GM12878 (cell line): ENCODE measurements at regions not wholly inside any gene's neighbourhood (a gene's known extent, or its start where the extent isn't known, plus 50 kb on each side); places are given as distances from the start of the nearest gene placed in this dataset.

ENCODE experiments used
- CHD1 ChIP-seq: IDR thresholded peaks from 2 replicates; pipeline ENCODE4 v1.6.1; 2012; ENCODE audit warnings: low read depth, low read length, improper control_type of control experiment
- ELK1 ChIP-seq: IDR thresholded peaks from 2 replicates; pipeline ENCODE4 v1.6.1; 2012; ENCODE audit warnings: low read depth, low read length, improper control_type of control experiment
- NRF1 ChIP-seq: conservative IDR thresholded peaks from 2 replicates; pipeline ENCODE4 v1.6.1; 2011; ENCODE audit warnings: mild to moderate bottlenecking, low read depth, low read length, improper control_type of control experiment
- POU2F2 ChIP-seq: IDR thresholded peaks from 3 replicates; pipeline ENCODE4 v1.6.1; 2011; ENCODE audit warnings: low read depth, mild to moderate bottlenecking, low read length, borderline replicate concordance
- SREBF1 ChIP-seq: IDR thresholded peaks from 2 replicates; pipeline ENCODE4 v1.6.1; 2012; ENCODE audit warnings: mild to moderate bottlenecking, low read length
- STAT1 ChIP-seq: fragments of 450-650 bp; conservative IDR thresholded peaks from 2 replicates; pipeline ENCODE4 v1.6.1; 2014; ENCODE audit warnings: antibody characterized with exemption, mild to moderate bottlenecking
- ZNF274 ChIP-seq: IDR thresholded peaks from one replicate; pipeline ENCODE4 v1.8.0; 2011; ENCODE audit not compliant: insufficient read length, insufficient read depth
- TF ChIP-seq, protein P1 (sequence below): fragments of 150-350 bp; IDR thresholded peaks from 2 replicates; pipeline ENCODE4 v1.6.1; 2014; ENCODE audit warnings: mild to moderate bottlenecking, low read depth, low read length
- TF ChIP-seq, protein P2 (sequence below): fragments of 450-650 bp; IDR thresholded peaks from 2 replicates; pipeline ENCODE4 v1.6.1; 2017; ENCODE audit warnings: mild to moderate bottlenecking, low read depth, inconsistent platforms; ENCODE audit not compliant: poor library complexity, severe bottlenecking
- TF ChIP-seq, protein P3 (sequence below): fragments of 450-650 bp; IDR thresholded peaks from 2 replicates; pipeline ENCODE4 v1.6.1; 2017; ENCODE audit warnings: mild to moderate bottlenecking, moderate library complexity
- TF ChIP-seq, protein P4 (sequence below): fragments of 450-650 bp; formaldehyde crosslinking; IDR thresholded peaks from 2 replicates; pipeline ENCODE4 v1.4.0; 2022; ENCODE audit warnings: mild to moderate bottlenecking, moderate library complexity
- TF ChIP-seq, protein P5 (sequence below): fragments of 450-650 bp; formaldehyde crosslinking; IDR thresholded peaks from 2 replicates; pipeline ENCODE4 v1.5.0; 2022; ENCODE audit warnings: mild to moderate bottlenecking, missing genetic modification characterization

- TF ChIP-seq STAT1, result no peak
- no peak for TF ChIP-seq ZNF274
- no peak for TF ChIP-seq SREBF1
- TF ChIP-seq NRF1, result no peak
- TF ChIP-seq, protein P1, sequence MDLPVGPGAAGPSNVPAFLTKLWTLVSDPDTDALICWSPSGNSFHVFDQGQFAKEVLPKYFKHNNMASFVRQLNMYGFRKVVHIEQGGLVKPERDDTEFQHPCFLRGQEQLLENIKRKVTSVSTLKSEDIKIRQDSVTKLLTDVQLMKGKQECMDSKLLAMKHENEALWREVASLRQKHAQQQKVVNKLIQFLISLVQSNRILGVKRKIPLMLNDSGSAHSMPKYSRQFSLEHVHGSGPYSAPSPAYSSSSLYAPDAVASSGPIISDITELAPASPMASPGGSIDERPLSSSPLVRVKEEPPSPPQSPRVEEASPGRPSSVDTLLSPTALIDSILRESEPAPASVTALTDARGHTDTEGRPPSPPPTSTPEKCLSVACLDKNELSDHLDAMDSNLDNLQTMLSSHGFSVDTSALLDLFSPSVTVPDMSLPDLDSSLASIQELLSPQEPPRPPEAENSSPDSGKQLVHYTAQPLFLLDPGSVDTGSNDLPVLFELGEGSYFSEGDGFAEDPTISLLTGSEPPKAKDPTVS, result no peak
- TF ChIP-seq, protein P2, sequence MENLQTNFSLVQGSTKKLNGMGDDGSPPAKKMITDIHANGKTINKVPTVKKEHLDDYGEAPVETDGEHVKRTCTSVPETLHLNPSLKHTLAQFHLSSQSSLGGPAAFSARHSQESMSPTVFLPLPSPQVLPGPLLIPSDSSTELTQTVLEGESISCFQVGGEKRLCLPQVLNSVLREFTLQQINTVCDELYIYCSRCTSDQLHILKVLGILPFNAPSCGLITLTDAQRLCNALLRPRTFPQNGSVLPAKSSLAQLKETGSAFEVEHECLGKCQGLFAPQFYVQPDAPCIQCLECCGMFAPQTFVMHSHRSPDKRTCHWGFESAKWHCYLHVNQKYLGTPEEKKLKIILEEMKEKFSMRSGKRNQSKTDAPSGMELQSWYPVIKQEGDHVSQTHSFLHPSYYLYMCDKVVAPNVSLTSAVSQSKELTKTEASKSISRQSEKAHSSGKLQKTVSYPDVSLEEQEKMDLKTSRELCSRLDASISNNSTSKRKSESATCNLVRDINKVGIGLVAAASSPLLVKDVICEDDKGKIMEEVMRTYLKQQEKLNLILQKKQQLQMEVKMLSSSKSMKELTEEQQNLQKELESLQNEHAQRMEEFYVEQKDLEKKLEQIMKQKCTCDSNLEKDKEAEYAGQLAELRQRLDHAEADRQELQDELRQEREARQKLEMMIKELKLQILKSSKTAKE, result peak; percentile 97
- TF ChIP-seq, protein P3, sequence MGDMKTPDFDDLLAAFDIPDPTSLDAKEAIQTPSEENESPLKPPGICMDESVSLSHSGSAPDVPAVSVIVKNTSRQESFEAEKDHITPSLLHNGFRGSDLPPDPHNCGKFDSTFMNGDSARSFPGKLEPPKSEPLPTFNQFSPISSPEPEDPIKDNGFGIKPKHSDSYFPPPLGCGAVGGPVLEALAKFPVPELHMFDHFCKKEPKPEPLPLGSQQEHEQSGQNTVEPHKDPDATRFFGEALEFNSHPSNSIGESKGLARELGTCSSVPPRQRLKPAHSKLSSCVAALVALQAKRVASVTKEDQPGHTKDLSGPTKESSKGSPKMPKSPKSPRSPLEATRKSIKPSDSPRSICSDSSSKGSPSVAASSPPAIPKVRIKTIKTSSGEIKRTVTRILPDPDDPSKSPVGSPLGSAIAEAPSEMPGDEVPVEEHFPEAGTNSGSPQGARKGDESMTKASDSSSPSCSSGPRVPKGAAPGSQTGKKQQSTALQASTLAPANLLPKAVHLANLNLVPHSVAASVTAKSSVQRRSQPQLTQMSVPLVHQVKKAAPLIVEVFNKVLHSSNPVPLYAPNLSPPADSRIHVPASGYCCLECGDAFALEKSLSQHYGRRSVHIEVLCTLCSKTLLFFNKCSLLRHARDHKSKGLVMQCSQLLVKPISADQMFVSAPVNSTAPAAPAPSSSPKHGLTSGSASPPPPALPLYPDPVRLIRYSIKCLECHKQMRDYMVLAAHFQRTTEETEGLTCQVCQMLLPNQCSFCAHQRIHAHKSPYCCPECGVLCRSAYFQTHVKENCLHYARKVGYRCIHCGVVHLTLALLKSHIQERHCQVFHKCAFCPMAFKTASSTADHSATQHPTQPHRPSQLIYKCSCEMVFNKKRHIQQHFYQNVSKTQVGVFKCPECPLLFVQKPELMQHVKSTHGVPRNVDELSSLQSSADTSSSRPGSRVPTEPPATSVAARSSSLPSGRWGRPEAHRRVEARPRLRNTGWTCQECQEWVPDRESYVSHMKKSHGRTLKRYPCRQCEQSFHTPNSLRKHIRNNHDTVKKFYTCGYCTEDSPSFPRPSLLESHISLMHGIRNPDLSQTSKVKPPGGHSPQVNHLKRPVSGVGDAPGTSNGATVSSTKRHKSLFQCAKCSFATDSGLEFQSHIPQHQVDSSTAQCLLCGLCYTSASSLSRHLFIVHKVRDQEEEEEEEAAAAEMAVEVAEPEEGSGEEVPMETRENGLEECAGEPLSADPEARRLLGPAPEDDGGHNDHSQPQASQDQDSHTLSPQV, result no peak; the same call in 1 of the 2 replicates
- no peak for TF ChIP-seq ELK1
- no peak for TF ChIP-seq CHD1
- TF ChIP-seq, protein P4, sequence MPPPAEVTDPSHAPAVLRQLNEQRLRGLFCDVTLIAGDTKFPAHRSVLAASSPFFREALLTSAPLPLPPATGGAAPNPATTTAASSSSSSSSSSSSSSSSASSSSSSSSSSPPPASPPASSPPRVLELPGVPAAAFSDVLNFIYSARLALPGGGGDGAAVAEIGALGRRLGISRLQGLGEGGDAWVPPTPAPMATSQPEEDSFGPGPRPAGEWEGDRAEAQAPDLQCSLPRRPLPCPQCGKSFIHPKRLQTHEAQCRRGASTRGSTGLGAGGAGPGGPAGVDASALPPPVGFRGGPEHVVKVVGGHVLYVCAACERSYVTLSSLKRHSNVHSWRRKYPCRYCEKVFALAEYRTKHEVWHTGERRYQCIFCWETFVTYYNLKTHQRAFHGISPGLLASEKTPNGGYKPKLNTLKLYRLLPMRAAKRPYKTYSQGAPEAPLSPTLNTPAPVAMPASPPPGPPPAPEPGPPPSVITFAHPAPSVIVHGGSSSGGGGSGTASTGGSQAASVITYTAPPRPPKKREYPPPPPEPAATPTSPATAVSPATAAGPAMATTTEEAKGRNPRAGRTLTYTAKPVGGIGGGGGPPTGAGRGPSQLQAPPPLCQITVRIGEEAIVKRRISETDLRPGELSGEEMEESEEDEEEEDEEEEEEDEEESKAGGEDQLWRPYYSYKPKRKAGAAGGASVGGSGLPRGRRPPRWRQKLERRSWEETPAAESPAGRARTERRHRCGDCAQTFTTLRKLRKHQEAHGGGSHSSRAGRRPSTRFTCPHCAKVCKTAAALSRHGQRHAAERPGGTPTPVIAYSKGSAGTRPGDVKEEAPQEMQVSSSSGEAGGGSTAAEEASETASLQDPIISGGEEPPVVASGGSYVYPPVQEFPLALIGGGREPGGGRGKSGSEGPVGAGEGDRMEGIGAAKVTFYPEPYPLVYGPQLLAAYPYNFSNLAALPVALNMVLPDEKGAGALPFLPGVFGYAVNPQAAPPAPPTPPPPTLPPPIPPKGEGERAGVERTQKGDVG (CRISPR knock-in tag), result 0 out of 2 replicates have a peak, but pooled peaks have one; percentile 25
- TF ChIP-seq, protein P5, sequence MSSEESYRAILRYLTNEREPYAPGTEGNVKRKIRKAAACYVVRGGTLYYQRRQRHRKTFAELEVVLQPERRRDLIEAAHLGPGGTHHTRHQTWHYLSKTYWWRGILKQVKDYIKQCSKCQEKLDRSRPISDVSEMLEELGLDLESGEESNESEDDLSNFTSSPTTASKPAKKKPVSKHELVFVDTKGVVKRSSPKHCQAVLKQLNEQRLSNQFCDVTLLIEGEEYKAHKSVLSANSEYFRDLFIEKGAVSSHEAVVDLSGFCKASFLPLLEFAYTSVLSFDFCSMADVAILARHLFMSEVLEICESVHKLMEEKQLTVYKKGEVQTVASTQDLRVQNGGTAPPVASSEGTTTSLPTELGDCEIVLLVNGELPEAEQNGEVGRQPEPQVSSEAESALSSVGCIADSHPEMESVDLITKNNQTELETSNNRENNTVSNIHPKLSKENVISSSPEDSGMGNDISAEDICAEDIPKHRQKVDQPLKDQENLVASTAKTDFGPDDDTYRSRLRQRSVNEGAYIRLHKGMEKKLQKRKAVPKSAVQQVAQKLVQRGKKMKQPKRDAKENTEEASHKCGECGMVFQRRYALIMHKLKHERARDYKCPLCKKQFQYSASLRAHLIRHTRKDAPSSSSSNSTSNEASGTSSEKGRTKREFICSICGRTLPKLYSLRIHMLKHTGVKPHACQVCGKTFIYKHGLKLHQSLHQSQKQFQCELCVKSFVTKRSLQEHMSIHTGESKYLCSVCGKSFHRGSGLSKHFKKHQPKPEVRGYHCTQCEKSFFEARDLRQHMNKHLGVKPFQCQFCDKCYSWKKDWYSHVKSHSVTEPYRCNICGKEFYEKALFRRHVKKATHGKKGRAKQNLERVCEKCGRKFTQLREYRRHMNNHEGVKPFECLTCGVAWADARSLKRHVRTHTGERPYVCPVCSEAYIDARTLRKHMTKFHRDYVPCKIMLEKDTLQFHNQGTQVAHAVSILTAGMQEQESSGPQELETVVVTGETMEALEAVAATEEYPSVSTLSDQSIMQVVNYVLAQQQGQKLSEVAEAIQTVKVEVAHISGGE (CRISPR knock-in tag), result no peak
- peak; percentile 91 for TF ChIP-seq POU2F2
Observed at GRCh38 chr11:115924744-115925567, 420.7 kb upstream of the CADM1 start (continued).
